ENCODE measurements at regions not wholly inside any gene's neighbourhood (a gene's known extent, or its start where the extent isn't known, plus 50 kb on each side); places are given as distances from the start of the nearest gene placed in this dataset.

- CTCF ChIA-PET = no interaction called here
- H3K36me3 Mint-ChIP-seq = no peaks in the 10 kb centered on the region
- no peak overlapping the region for H3K4me3 Mint-ChIP-seq
- DNase-seq = no peak
- H3K27ac Mint-ChIP-seq = no peak overlapping the region
- H3K27me3 Mint-ChIP-seq = no peaks in the 10 kb centered on the region
- no peaks in the 10 kb centered on the region for H3K4me1 Mint-ChIP-seq
- H3K9me3 Mint-ChIP-seq = peaks cover 8% of the 10 kb centered on the region
Observed at GRCh38 chr2:4338345-4338744, 635.0 kb downstream of the DCDC2C start.

GRCh38 chr2:4340536-4340935 lies 637.2 kb downstream of the DCDC2C start:
- no peak for DNase-seq

GRCh38 chr2:4346628-4347027 lies 643.3 kb downstream of the DCDC2C start:
- no peak for DNase-seq
- no peaks in the 10 kb centered on the region for H3K27me3 Mint-ChIP-seq
- peaks cover 6% of the 10 kb centered on the region for H3K9me3 Mint-ChIP-seq
- H3K4me3 Mint-ChIP-seq = no peak overlapping the region
- no peak overlapping the region for H3K27ac Mint-ChIP-seq
- H3K36me3 Mint-ChIP-seq = no peaks in the 10 kb centered on the region
- no peaks in the 10 kb centered on the region for H3K4me1 Mint-ChIP-seq
- CTCF ChIA-PET = interaction anchor here (0.6 kb wide), 1 partner anchor 149 kb away, joined by 3 read pairs; no protein-coding TSS in a partner anchor

More at GRCh38 chr2:4340536-4340935, 637.2 kb downstream of the DCDC2C start:
- H3K27me3 Mint-ChIP-seq = no peaks in the 10 kb centered on the region
- H3K36me3 Mint-ChIP-seq = no peaks in the 10 kb centered on the region
- CTCF ChIA-PET = no interaction called here
- H3K9me3 Mint-ChIP-seq = peaks cover 6% of the 10 kb centered on the region
- no peaks in the 10 kb centered on the region for H3K4me1 Mint-ChIP-seq
- no peak overlapping the region for H3K27ac Mint-ChIP-seq
- H3K4me3 Mint-ChIP-seq = no peak overlapping the region

DNA sequence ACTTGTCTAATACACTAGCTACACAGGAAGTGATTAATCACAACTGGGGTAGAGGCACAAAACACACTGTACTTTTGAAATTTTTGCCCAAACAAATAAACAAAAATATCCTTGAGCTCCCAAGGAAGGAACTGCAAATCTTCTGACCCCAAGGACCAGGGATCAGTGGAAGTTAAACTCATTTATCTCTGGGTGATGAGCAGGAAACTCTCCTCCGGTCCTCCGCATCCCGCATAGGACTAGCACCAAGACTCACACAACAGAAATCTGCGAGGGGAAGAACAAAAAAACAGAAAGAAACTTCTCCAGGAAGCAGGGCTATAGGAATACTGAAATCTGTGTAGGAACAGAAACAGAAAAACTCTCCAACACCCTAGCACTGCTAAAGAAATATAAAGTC lies 650.3 kb downstream of the DCDC2C start:
- DNase-seq = no peak
- no peaks in the 10 kb centered on the region for H3K4me1 Mint-ChIP-seq
- CTCF ChIA-PET = no interaction called here
- H3K9me3 Mint-ChIP-seq = peaks cover 19% of the 10 kb centered on the region
- H3K36me3 Mint-ChIP-seq = no peaks in the 10 kb centered on the region
- H3K27me3 Mint-ChIP-seq = no peaks in the 10 kb centered on the region
- no peak overlapping the region for H3K27ac Mint-ChIP-seq
- H3K4me3 Mint-ChIP-seq = no peak overlapping the region

- Mint-ChIP-seq H3K4me3 (no peak overlapping the region), H3K9me3 (peaks cover 18% of the 10 kb centered on the region), H3K27ac (no peak overlapping the region), H3K4me1 (no peaks in the 10 kb centered on the region), H3K36me3 (no peaks in the 10 kb centered on the region), H3K27me3 (no peaks in the 10 kb centered on the region)
- no peak for DNase-seq
- CTCF ChIA-PET = no interaction called here
Observed at GRCh38 chr2:4354164-4354563, 650.8 kb downstream of the DCDC2C start.

- H3K4me3 Mint-ChIP-seq = no peak overlapping the region
- CTCF ChIA-PET = no interaction called here
- peaks cover 18% of the 10 kb centered on the region for H3K9me3 Mint-ChIP-seq
- no peaks in the 10 kb centered on the region for H3K27me3 Mint-ChIP-seq
- H3K27ac Mint-ChIP-seq = no peak overlapping the region
- H3K36me3 Mint-ChIP-seq = no peaks in the 10 kb centered on the region
- no peaks in the 10 kb centered on the region for H3K4me1 Mint-ChIP-seq
- DNase-seq = no peak
Observed at GRCh38 chr2:4354678-4355077, 651.3 kb downstream of the DCDC2C start.

DNA sequence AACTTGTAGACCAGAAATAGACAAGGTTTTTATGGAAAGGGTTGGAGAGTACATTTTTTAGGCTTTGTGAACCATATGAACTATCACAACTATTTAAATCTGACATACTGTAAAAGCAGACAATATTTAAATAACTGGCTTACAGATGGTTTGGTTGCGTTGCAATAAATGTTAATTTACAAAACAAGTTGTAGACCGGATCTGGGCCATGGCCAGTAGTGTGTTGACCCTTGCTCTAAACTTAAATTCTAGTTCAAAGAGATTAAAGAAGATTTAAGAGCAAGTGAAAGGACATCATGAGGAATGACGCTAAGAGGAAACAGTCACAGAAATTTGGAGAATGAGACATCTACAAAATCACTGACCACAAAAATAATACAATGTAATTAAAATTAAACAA lies 652.7 kb downstream of the DCDC2C start:
- DNase-seq = no peak
- Mint-ChIP-seq H3K27me3 (no peaks in the 10 kb centered on the region), H3K27ac (no peak overlapping the region), H3K4me3 (no peak overlapping the region), H3K4me1 (no peaks in the 10 kb centered on the region), H3K9me3 (peaks cover 16% of the 10 kb centered on the region), H3K36me3 (no peaks in the 10 kb centered on the region)
- CTCF ChIA-PET = no interaction called here

GRCh38 chr2:4356541-4356940 lies 653.2 kb downstream of the DCDC2C start:
- Mint-ChIP-seq H3K9me3 (peaks cover 15% of the 10 kb centered on the region), H3K27me3 (no peaks in the 10 kb centered on the region), H3K4me3 (no peak overlapping the region), H3K36me3 (no peaks in the 10 kb centered on the region), H3K4me1 (no peaks in the 10 kb centered on the region), H3K27ac (no peak overlapping the region)
- CTCF ChIA-PET = no interaction called here
- DNase-seq = no peak

DNA sequence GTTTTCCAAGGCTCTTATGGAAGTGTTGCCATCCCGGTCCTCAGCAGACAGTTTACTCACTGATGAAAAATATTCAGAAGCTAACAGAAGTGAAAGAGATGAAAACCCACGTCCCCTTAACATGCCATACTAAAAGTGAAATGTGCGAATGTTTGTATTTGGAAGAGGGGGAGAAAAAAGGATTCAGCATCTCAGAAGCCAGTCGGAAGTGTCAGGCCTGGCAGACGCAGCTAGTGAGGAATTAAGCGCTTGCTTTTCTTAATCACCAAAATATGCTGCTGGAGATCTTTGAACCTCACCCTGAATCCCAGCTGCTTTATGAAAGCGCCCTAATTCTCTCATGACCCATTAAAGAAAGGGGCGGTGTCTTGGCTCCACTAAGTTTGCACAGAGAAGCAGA lies 653.7 kb downstream of the DCDC2C start:
- no peaks in the 10 kb centered on the region for H3K36me3 Mint-ChIP-seq
- no peaks in the 10 kb centered on the region for H3K4me1 Mint-ChIP-seq
- H3K27ac Mint-ChIP-seq = no peak overlapping the region
- H3K4me3 Mint-ChIP-seq = no peak overlapping the region
- CTCF ChIA-PET = no interaction called here
- no peak for DNase-seq
- H3K27me3 Mint-ChIP-seq = no peaks in the 10 kb centered on the region
- peaks cover 15% of the 10 kb centered on the region for H3K9me3 Mint-ChIP-seq

GRCh38 chr2:4358837-4359236 lies 655.5 kb downstream of the DCDC2C start:
- CTCF ChIA-PET = no interaction called here
- no peaks in the 10 kb centered on the region for H3K27me3 Mint-ChIP-seq
- H3K36me3 Mint-ChIP-seq = no peaks in the 10 kb centered on the region
- H3K4me3 Mint-ChIP-seq = no peak overlapping the region
- peaks cover 15% of the 10 kb centered on the region for H3K9me3 Mint-ChIP-seq
- no peaks in the 10 kb centered on the region for H3K4me1 Mint-ChIP-seq
- no peak overlapping the region for H3K27ac Mint-ChIP-seq
- DNase-seq = no peak

DNA sequence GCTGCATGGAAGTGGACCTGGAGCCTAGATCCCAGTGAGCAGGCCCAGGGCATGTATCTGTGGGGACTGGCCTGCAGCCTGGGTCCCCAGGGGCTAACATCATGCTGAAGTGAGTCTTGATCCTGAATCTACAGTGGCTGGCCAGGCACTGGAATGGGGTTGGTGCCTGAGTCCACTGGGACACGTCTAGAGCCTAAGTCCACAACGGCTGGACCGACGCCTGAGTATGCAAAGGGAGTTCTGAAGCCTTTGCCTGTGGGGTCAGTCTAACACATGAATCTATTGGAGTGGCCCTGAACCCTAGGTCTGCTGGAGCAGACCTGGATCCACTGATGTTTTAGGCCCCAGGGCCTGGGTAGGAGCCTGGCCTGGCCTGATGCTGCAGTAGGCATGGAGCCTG lies 665.5 kb downstream of the DCDC2C start:
- H3K27me3 Mint-ChIP-seq = no peaks in the 10 kb centered on the region
- no peaks in the 10 kb centered on the region for H3K36me3 Mint-ChIP-seq
- H3K4me1 Mint-ChIP-seq = no peaks in the 10 kb centered on the region
- DNase-seq = no peak
- no peak overlapping the region for H3K4me3 Mint-ChIP-seq
- H3K9me3 Mint-ChIP-seq = peaks cover 23% of the 10 kb centered on the region
- CTCF ChIA-PET = interaction anchor here (0.6 kb wide), 1 partner anchor 217 kb away, joined by 3 read pairs; no protein-coding TSS in a partner anchor
- H3K27ac Mint-ChIP-seq = no peak overlapping the region

GRCh38 chr2:4369826-4370419 lies 666.5 kb downstream of the DCDC2C start:
- H3K4me1 Mint-ChIP-seq = no peaks in the 10 kb centered on the region
- no peaks in the 10 kb centered on the region for H3K36me3 Mint-ChIP-seq
- no peaks in the 10 kb centered on the region for H3K27me3 Mint-ChIP-seq
- H3K27ac Mint-ChIP-seq = no peak overlapping the region
- peaks cover 23% of the 10 kb centered on the region for H3K9me3 Mint-ChIP-seq
- H3K4me3 Mint-ChIP-seq = no peak overlapping the region
- CTCF ChIA-PET = interaction anchor here (0.6 kb wide), 1 partner anchor 218 kb away, joined by 3 read pairs; no protein-coding TSS in a partner anchor
- no peak for DNase-seq

DNA sequence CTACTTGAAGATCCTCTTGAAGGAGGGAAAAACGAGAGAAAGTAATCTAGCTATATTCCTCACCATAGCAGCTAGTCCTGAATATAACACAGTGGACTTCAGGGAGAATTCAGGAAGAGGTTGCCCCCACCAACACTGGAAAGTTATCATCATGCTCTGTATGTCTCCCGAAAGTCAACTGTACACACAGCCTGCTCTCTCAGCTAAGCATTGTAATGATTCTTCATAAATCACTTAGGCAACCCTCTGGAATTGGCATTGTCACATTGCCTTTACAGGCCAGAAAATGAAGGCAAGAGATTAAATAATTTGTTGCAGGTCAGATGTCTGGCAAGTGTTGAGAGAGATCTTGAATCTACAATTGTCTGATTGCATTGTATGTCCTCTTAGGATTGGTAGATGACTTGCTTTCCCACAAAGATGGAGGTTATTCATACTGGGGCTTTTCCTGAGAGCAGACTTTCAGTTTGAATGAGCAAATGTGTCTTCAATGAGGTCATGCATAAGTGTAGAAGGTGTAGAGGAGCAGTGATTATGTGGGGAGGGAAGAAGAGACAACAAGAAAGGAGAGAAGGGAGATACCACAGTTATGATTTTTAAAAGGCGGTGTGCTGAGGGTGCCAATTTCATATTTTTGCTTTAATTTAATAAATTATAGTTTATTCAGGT lies 667.2 kb downstream of the DCDC2C start:
- Mint-ChIP-seq H3K4me3 (no peak overlapping the region), H3K27ac (no peak overlapping the region), H3K36me3 (no peaks in the 10 kb centered on the region), H3K27me3 (no peaks in the 10 kb centered on the region), H3K4me1 (no peaks in the 10 kb centered on the region), H3K9me3 (peaks cover 23% of the 10 kb centered on the region)
- no peak for DNase-seq
- CTCF ChIA-PET = no interaction called here

GRCh38 chr2:4381049-4381448 lies 677.7 kb downstream of the DCDC2C start:
- peaks cover 17% of the 10 kb centered on the region for H3K9me3 Mint-ChIP-seq
- no peak for DNase-seq
- H3K4me1 Mint-ChIP-seq = no peaks in the 10 kb centered on the region
- no peaks in the 10 kb centered on the region for H3K27me3 Mint-ChIP-seq
- H3K36me3 Mint-ChIP-seq = no peaks in the 10 kb centered on the region
- H3K4me3 Mint-ChIP-seq = no peak overlapping the region
- no peak overlapping the region for H3K27ac Mint-ChIP-seq
- CTCF ChIA-PET = no interaction called here

DNA sequence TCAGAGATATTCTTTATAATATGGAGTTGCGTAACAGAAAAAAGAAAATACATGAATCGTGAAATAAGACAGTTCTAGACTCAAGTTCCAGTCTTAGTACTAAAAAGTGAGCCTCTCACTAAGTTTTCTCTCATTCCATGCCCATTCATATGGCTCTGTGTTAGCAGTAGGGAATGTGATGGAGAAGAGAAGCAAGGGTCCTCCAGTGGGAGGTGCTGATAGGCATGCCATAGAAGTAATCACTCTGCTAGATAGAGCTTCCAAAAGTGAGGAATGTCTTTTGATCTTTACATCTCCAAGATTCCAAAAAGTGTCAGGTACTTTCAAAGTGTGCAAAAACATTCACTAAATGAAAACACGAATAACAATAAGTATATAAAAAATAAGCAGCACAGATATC lies 678.4 kb downstream of the DCDC2C start:
- DNase-seq = no peak
- Mint-ChIP-seq H3K36me3 (no peaks in the 10 kb centered on the region), H3K9me3 (peaks cover 21% of the 10 kb centered on the region), H3K27ac (no peak overlapping the region), H3K4me3 (no peak overlapping the region), H3K27me3 (no peaks in the 10 kb centered on the region), H3K4me1 (no peaks in the 10 kb centered on the region)
- CTCF ChIA-PET = interaction anchor here (0.6 kb wide), 1 partner anchor 1430 kb away, joined by 3 read pairs; no protein-coding TSS in a partner anchor
